ENCODE measurements at regions not wholly inside any gene's neighbourhood (a gene's known extent, or its start where the extent isn't known, plus 50 kb on each side); places are given as distances from the start of the nearest gene placed in this dataset.

DNA sequence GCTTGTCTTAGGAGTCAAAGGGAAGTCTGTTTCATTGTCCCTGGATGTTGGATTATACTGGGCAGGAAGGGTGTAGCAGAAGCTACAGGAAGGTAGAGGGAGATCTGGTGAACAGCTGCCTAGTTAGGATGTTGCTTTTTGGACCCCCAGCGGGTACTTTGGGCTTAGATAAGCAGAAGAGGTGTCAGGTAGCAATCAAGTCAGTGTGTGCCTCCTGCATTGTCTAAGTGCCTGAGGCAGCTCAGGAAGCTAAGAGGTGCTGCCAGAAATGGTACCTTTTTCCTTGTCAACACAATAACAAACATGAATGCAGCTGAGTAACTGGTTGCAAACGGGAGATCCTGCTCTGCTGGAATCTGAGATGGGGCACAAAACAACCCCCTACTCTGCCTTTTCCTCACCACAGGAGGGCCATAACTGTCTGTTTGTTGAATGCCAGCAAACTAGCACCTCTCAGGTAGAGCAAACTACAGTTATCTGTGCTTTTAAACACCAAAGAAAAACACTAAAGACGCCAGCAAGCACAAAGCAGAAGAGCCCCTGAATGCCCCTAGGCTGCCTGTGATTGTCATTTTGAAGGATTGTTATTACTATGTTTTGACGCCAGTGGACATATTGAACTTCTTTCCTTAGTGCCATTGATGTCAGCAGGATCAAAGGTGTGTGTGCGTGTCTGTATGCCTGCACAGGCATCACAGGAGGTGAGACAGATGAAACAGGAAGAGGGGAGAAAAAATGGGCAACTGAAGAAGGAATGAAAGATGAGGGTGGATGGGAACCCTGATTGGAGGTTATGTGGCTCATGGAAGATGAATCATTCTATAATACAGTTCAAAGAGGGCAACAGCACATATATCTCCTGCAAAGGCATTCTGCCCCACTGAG, 151.4 kb downstream of the ETAA1 start (continued):
- TF ChIP-seq, protein P1, sequence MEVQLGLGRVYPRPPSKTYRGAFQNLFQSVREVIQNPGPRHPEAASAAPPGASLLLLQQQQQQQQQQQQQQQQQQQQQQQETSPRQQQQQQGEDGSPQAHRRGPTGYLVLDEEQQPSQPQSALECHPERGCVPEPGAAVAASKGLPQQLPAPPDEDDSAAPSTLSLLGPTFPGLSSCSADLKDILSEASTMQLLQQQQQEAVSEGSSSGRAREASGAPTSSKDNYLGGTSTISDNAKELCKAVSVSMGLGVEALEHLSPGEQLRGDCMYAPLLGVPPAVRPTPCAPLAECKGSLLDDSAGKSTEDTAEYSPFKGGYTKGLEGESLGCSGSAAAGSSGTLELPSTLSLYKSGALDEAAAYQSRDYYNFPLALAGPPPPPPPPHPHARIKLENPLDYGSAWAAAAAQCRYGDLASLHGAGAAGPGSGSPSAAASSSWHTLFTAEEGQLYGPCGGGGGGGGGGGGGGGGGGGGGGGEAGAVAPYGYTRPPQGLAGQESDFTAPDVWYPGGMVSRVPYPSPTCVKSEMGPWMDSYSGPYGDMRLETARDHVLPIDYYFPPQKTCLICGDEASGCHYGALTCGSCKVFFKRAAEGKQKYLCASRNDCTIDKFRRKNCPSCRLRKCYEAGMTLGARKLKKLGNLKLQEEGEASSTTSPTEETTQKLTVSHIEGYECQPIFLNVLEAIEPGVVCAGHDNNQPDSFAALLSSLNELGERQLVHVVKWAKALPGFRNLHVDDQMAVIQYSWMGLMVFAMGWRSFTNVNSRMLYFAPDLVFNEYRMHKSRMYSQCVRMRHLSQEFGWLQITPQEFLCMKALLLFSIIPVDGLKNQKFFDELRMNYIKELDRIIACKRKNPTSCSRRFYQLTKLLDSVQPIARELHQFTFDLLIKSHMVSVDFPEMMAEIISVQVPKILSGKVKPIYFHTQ (CRISPR knock-in tag; IDR thresholded peaks at IDR 0.05) = no peak
- TF ChIP-seq ZBTB21 (CRISPR knock-in tag; IDR thresholded peaks at IDR 0.05; ENCODE audit: borderline replicate concordance) = no peak

DNA sequence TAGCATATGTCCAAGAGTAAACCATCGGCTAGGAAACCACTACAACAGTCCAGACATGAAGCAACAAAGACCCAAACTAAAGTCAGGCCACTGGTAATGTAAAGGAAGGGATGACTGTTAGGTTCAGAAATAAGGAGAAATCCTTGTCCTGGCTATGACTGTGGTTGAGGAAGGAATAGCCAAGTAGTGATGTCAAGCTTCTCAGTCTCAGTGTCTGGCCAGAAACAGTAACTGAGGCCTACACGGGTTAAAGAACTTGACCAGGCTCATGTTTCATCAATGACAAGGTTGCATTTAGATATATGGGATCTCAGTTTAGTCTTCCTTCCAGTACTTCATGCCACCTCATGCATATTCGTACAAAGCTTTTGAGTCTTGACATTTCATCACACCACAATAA, 162.0 kb downstream of the ETAA1 start:
- no peak for ATAC-seq
- Mint-ChIP-seq H3K4me3 (no peak overlapping the region), H3K27me3 (ENCODE audit: low read depth) (no peaks in the 10 kb centered on the region), H3K4me1 (no peaks in the 10 kb centered on the region), H3K36me3 (no peaks in the 10 kb centered on the region), H3K27ac (no peak overlapping the region), H3K9me3 (peaks cover 9% of the 10 kb centered on the region)
- POLR2A ChIA-PET = no interaction called here
- no peak for DNase-seq (ENCODE audit: low spot score)
- CTCF ChIA-PET = no interaction called here
- TF ChIP-seq, protein P2, sequence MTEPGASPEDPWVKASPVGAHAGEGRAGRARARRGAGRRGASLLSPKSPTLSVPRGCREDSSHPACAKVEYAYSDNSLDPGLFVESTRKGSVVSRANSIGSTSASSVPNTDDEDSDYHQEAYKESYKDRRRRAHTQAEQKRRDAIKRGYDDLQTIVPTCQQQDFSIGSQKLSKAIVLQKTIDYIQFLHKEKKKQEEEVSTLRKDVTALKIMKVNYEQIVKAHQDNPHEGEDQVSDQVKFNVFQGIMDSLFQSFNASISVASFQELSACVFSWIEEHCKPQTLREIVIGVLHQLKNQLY (CRISPR knock-in tag; IDR thresholded peaks at IDR 0.05) = no peak
- TF ChIP-seq ZNF396 (CRISPR knock-in tag; IDR thresholded peaks at IDR 0.05; ENCODE audit: borderline replicate concordance) (no peak), ZNF416 (CRISPR knock-in tag; IDR thresholded peaks at IDR 0.05) (no peak), SMAD4 (CRISPR knock-in tag; IDR thresholded peaks at IDR 0.05) (no peak)

DNA sequence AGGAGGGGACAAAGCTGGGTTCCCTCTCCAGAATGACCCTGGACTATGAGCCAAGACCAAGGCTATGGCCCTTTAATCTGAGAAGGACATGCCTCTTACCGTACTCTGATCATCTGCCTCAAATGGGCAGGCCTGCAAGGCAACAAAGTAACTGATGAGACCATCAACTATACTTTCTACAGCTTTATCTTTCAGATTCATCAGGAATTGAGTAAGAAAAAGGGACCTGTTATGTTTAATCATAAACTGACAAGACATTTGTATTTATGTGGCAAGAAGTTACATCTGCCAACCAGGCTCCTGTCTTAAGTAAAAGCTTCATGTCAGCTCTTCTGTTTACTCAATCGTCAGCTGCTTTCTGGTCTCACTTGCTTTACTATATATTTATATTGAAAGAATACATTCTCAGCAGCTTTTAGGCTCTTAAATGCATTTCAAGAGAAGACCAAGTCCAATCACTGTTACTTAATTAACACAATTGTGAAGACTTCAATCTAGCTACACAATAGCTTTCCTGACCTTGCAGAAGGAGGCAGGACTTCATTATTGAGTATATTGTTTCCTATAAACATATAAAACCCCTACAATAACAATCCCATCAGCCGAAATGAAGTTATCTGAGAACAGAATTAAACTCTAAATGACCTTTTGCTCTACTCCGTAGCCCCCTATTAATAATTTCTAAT, 163.8 kb downstream of the ETAA1 start:
- ATAC-seq (no peak), DNase-seq (ENCODE audit: low spot score) (no peak)
- H3K27me3 Mint-ChIP-seq (ENCODE audit: low read depth) = no peaks in the 10 kb centered on the region
- ChIA-PET POLR2A (interaction anchor here (1.0 kb wide), 1 partner anchor 45 kb away, joined by 3 read pairs; no protein-coding TSS in a partner anchor), CTCF (no interaction called here)
- H3K9me3 Mint-ChIP-seq = peaks cover 9% of the 10 kb centered on the region
- H3K4me3 Mint-ChIP-seq = no peak overlapping the region
- TF ChIP-seq NFE2L1 (CRISPR knock-in tag; IDR thresholded peaks at IDR 0.05) (no peak), FOXJ3 (CRISPR knock-in tag; IDR thresholded peaks at IDR 0.05; ENCODE audit: borderline replicate concordance) (no peak), ZNF671 (CRISPR knock-in tag; IDR thresholded peaks at IDR 0.05) (no peak), ESRRA (CRISPR knock-in tag; IDR thresholded peaks at IDR 0.05; ENCODE audit: borderline replicate concordance) (no peak), SMAD3 (CRISPR knock-in tag; IDR thresholded peaks at IDR 0.05; ENCODE audit: borderline replicate concordance) (no peak), GRHL2 (CRISPR knock-in tag; IDR thresholded peaks at IDR 0.05; ENCODE audit: insufficient replicate concordance, severe bottlenecking) (no peak), CREB1 (CRISPR knock-in tag; IDR thresholded peaks at IDR 0.05) (no peak), EMX1 (CRISPR knock-in tag; IDR thresholded peaks at IDR 0.05) (no peak), RORB (CRISPR knock-in tag; IDR thresholded peaks at IDR 0.05) (no peak)
- TF ChIP-seq, protein P3, sequence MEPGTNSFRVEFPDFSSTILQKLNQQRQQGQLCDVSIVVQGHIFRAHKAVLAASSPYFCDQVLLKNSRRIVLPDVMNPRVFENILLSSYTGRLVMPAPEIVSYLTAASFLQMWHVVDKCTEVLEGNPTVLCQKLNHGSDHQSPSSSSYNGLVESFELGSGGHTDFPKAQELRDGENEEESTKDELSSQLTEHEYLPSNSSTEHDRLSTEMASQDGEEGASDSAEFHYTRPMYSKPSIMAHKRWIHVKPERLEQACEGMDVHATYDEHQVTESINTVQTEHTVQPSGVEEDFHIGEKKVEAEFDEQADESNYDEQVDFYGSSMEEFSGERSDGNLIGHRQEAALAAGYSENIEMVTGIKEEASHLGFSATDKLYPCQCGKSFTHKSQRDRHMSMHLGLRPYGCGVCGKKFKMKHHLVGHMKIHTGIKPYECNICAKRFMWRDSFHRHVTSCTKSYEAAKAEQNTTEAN (CRISPR knock-in tag; IDR thresholded peaks at IDR 0.05) = no peak
- TF ChIP-seq, protein P4, sequence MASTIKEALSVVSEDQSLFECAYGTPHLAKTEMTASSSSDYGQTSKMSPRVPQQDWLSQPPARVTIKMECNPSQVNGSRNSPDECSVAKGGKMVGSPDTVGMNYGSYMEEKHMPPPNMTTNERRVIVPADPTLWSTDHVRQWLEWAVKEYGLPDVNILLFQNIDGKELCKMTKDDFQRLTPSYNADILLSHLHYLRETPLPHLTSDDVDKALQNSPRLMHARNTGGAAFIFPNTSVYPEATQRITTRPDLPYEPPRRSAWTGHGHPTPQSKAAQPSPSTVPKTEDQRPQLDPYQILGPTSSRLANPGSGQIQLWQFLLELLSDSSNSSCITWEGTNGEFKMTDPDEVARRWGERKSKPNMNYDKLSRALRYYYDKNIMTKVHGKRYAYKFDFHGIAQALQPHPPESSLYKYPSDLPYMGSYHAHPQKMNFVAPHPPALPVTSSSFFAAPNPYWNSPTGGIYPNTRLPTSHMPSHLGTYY (CRISPR knock-in tag; IDR thresholded peaks at IDR 0.05) = no peak
- no peak overlapping the region for H3K27ac Mint-ChIP-seq
- H3K36me3 Mint-ChIP-seq = no peaks in the 10 kb centered on the region
- H3K4me1 Mint-ChIP-seq = no peaks in the 10 kb centered on the region
